HG02678 (cell line): ENCODE measurements at regions not wholly inside any gene's neighbourhood (a gene's known extent, or its start where the extent isn't known, plus 50 kb on each side); places are given as distances from the start of the nearest gene placed in this dataset.
"Not testable (repeated sequence)": the region's sequence is repeated elsewhere in the genome, so short reads cannot be mapped to it uniquely, and the experiment has no call there.

Experiments used
- ATAC-seq: cut with Tn5 transposase; IDR thresholded peaks from one replicate; pipeline ENCODE4 v1.9.1; 2021; ENCODE audit warnings: mild to moderate bottlenecking, moderate library complexity; ENCODE audit not compliant: unreplicated experiment

DNA sequence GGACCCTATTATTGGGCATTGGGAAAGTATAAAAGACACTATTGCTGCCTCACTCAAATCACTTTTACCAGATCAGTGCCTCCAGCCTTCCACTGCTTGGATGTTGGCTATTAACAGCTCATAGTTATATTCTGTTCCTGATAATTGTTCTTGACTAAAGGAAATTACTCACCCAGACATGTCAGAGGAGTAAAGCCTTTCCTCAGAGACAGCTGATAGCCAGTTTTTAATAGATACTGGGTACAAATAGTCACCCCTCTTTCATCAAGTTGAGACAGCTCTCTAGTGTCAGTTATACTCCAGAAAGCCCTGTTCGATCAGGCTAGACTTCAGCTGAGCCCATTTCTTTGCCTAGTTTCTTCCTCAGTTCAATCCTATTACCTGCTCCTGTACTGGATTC is 876.1 kb upstream of the B3GALT2 start:
- no peak for ATAC-seq

DNA sequence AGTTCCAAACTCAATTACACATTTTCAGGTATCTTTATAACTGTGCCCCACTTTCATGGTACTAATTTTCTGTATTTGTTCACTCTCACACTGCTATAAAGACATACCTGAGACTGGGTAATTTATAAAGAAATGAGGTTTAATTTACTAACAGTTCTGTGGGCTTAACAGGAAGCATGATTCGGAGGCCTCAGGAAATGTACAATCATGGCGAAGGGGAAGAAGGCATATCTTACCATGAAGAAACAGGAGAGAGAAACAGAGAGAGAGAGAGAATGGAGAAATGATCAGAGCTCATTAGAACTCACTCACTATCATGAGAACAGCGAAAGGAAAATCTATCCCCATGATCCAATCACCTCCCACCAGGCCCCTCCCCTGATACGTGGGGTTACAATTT is 874.1 kb upstream of the B3GALT2 start:
- ATAC-seq = no peak

DNA sequence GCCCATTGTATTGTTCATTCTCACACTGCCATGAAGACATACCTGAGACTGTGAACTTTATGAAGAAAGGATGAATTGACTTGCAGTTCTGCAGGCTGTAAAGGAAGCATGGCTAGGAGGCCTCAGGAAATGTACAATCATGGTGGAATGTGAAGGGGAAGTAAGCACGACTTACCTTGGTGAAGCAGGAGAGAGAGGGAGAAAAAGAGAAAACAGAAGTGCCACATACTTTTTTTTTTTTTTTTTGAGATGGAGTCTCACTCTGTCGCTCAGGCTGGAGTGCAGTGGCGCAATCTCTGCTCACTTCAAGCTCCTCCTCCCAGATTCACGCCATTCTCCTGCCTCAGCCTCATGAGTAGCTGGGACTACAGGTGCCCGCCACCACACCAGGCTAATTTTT is 871.9 kb upstream of the B3GALT2 start:
- ATAC-seq = not testable (repeated sequence)

- no peak for ATAC-seq
Observed at GRCh38 chr1:194056169-194056568, 869.8 kb upstream of the B3GALT2 start.

DNA sequence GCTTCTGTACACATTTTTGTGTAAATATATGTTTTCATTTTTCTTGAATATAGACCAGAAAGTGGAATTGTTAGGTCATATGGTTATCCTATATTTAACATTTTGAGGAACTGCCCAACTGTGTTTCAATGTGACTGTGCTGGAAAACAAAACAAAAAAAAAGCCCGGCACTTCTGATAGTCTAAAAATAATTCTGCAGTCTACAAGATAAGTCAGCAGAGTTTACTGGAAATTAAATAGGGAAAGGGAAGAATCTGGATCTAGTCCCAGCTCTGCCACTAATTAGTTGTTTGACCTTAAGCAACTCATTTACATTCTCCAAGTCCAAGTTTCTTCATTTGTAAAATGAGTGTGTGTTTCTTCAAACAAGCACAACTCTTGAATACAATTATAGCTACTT is 869.1 kb upstream of the B3GALT2 start:
- no peak for ATAC-seq

DNA sequence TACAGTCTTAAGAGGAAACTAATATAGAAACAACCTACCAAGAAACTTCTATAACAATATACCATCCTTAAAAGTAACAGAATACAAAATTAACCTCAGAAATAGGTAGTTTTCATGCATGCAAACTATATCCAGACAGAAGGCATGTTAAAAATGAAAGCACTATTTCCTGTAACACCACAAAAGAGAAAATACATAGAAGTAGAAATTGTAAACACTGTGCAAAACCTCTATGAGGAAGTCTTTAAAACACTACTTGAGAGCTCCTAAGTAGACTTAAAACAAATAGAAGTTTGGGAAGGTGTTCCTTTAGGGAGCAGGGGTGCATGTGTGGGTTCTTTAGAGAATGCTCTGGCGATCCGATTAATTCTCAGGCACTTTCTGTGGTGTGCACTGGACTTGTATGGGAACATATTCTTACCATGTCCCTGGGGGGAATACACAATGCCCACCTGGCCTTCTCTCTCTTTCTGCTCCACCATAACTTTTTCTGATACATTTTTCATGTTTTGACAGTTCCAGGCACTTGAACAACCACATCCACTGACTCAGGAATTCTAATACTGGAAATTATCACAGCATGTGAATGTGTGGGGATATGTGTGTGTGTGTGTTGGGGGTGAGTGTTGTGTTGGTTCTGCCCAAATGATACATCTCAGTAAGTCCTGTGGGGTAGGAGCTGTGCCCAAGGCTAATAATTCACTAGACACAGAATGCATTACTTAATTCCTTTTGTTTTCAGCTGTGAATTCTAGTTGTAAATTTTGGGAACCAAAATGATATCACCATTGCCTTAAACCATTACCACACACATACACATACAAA is 866.3 kb upstream of the B3GALT2 start:
- ATAC-seq = peak; percentile 55

DNA sequence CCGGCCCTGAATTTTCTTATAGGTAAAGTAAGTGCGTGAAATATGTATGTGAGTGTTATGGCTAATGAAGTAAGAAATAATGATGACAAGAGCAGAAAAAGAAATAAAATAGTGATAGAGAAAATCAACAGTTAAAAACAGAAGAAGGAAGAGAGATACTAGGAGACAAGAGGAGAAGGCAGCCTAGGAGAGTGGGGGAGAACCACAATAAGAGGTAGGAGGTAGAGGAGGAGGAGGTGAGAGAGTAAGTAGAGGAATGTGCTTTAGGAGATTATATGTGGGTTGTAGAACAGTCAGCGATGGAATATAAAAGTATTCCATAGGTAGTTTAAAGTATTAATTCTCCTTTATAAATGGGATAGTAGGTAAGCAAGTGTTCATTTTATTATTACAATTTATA is 861.5 kb upstream of the B3GALT2 start:
- no peak for ATAC-seq

- no peak for ATAC-seq
Observed at GRCh38 chr1:194047206-194047605, 860.8 kb upstream of the B3GALT2 start.

- ATAC-seq = no peak
Observed at GRCh38 chr1:194045416-194045815, 859.0 kb upstream of the B3GALT2 start.

DNA sequence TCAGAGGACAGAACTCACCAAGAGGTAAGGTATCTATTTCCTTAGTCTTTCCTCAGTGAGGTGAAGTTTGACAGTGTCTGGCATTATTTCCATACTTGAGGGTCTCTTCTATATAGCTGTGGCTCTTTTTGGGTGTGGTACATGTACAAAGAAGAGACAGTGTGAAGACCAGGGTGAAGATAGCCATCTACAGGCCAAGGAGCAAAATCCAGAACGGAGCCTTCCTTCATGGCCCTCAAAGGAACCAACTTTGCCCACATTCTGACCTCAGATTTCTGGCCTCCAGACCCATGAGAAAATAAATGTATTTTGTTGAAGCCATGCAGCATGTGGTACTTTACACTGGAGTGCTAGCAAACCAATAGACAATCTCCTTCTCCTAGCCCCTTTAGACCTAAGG is 858.5 kb upstream of the B3GALT2 start:
- ATAC-seq = no peak

GRCh38 chr1:194043984-194044755 is 857.8 kb upstream of the B3GALT2 start:
- ATAC-seq = no peak

- no peak for ATAC-seq
Observed at GRCh38 chr1:194042736-194043135, 856.3 kb upstream of the B3GALT2 start.

DNA sequence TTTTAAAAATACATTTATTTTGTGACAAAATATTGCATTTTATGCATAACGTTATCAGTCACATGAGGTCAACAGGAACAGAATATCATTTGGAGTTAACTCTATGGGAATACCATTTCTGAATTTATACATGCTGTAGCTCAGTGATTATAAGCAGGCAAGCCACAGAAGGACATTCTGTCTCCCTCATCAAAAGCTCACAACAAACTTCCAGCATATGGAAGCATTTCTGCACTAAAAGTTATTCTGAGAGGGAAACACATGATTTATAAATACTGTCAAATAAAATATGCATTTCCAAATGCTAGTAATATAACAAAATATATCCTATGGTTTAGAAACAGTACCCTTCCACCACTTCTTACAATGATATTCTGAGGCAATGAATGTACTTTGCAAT is 854.1 kb upstream of the B3GALT2 start:
- no peak for ATAC-seq

- ATAC-seq = no peak
Observed at GRCh38 chr1:194039578-194039977, 853.2 kb upstream of the B3GALT2 start.

DNA sequence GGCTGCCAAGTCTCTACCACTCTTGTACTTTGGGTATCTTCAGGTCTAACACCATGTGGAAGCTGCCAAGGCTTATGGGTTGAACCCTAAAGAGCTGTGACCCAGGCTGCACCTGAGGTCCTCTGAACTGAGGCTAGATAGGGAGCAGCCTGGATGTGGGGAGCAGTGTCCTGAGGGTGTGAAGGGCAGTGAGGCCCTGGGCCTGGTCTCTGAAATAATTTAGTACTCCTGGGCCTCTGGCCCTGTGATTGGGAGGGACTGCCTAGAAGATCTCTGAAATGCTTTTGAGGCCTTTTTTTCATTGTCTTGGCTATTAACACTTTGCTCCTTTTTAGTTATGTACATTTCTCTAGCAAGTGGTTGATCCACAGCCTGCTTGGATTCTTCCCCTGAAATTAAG is 847.2 kb upstream of the B3GALT2 start:
- ATAC-seq = no peak

DNA sequence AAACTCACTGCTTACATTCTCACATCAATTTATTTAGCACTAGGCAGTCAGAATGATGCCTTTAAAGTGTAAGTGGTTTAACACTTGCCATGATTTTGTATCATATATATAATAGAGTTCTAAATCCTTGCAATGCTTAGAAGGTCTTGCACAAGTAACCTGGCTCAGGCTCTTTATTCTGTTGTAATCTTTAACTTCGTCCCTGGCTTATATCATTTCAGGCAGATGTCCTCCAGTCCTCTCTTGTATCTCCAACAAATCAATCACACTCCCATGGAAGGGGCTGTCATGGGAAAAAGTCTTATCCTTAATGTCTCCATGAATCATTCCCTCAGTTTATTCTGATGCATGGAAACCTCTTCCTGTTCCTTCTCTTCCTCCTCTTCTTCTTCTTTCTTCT is 841.6 kb upstream of the B3GALT2 start:
- no peak for ATAC-seq

DNA sequence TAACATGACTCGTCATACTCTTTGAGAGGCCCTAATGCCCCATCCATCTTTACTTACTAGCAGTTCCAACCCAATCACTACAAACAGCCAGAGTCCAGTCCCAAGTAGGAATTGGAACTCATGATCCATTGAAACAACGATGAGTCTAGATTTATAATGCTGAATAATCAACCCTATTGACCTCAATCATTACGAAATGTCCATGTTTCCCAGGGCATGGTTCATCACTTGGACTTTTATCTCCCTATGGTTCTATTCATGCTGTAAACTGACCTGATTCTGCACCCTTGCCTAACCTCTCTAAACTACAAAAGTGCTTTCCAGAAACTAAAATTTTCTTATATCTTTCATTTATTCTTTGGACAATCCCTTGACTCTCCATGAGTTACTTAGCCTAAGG is 840.0 kb upstream of the B3GALT2 start:
- no peak for ATAC-seq

DNA sequence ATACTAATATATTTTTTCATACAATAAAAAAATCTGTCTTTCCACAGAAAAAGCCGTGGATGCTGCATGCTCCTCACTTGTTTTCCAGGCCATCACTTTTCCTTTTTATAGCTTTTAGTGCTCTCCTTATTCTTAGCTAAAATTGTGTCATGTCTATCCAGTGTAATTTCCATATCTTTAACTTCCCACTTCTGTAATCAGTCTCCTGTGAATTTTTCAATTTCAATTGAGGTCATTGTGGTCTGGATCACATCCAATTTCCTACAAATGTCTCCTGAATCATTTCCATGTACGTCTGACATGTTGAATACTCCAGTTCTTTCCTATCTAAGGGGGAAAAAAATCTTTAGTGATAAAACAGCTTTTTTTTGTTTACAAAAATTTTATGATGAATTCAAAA is 838.2 kb upstream of the B3GALT2 start:
- no peak for ATAC-seq

GRCh38 chr1:194014014-194014413 is 827.6 kb upstream of the B3GALT2 start:
- ATAC-seq = no peak

DNA sequence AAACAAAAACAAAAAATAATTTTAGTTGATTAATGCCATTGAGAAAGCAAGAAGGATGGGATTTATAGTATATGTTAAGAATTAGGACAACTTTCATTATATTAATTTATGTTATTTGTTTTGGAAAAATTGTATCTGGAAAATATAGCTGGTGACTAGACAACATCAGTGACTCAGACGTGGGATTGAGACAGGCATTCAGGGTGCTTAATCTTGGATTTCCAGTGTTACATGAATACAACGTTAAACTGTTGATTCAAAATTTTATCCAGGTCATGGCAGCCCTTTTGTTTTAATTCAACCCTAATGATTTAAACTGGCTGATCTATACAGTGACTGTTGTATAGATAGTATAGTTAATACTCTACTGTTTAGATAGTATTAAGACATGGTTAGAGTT is 827.1 kb upstream of the B3GALT2 start:
- no peak for ATAC-seq

DNA sequence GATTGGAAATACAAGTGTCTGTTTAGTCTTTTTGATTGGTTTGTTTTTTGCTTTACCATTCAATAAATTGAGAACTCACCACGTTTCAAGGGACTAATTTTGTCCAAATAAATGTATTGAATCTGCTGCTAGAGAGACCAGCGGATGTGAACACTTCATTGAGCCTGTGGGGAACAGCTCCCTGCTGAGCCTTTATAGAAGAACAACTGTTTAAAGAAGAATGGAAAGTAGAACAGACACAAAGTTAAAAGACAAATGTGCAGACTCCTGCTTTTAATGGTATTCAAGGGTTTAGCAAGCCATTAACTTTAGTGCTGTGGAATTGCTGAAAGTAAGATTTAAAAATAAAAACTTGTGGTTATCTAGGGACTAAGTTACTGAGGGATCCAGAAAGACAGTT is 817.7 kb upstream of the B3GALT2 start:
- no peak for ATAC-seq

DNA sequence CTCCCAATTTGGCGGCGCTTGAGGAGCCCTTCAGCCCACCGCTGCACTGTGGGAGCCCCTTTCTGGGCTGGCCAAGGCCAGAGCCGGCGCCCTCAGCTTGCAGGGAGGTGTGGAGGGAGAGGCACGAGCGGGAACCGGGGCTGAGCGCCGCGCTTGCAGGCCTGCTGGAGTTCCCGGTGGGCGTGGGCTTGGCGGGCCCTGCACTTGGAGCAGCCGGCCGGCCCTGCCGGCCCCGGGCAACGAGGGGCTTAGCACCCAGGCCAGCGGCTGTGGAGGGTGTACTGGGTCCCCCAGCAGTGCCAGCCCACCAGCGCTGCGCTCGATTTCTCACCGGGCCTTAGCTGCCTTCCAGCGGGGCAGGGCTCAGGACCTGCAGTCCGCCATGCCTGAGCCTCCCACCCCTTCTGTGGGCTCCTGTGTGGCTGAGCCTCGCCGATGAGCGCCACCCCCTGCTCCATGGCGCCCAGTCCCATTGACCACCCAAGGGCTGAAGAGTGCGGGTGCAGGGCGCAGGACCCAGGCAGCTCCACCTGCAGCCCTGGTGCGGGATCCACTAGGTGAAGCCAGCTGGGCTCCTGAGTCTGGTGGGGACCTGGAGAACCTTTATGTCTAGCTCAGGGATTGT is 815.4 kb upstream of the B3GALT2 start:
- not testable (repeated sequence) for ATAC-seq
